Stomach smooth muscle (tissue), 2 donors: ENCODE measurements at regions not wholly inside any gene's neighbourhood (a gene's known extent, or its start where the extent isn't known, plus 50 kb on each side); places are given as distances from the start of the nearest gene placed in this dataset.

Source experiments
- H3K27ac ChIP-seq: one replicate; pipeline ENCODE4 v1.7.0; 2013; ENCODE audit warnings: mild to moderate bottlenecking, low read length, inconsistent platforms
- H3K27me3 ChIP-seq, 2 donors: one replicate each; pipeline ENCODE4 v1.7.0; 2013; ENCODE audit warnings: low read length in 2 of 2; ENCODE audit not compliant: insufficient read depth in 2 of 2, control insufficient read depth in 1 of 2
- H3K36me3 ChIP-seq, 2 donors: one replicate each; pipeline ENCODE4 v1.7.0; 2013; ENCODE audit warnings: low read length in 2 of 2; ENCODE audit not compliant: control insufficient read depth in 2 of 2, insufficient read depth in 2 of 2
- H3K4me1 ChIP-seq: one replicate; pipeline ENCODE4 v1.7.0; 2013; ENCODE audit warnings: low read length; ENCODE audit not compliant: control insufficient read depth, insufficient read depth
- H3K4me3 ChIP-seq, 2 donors: one replicate each; pipeline ENCODE4 v1.7.0; 2013; ENCODE audit warnings: low read length in 2 of 2
- H3K9ac ChIP-seq, 2 donors: one replicate each; pipeline ENCODE4 v1.7.0; 2013; ENCODE audit warnings: low read length in 2 of 2, mild to moderate bottlenecking in 1 of 2
- H3K9me3 ChIP-seq, 2 donors: one replicate each; pipeline ENCODE4 v1.7.0; 2013; ENCODE audit warnings: low read length in 2 of 2; ENCODE audit not compliant: control insufficient read depth in 2 of 2
- donor health status: healthy.
- donor health status: Pancreatic carcinoma.

DNA sequence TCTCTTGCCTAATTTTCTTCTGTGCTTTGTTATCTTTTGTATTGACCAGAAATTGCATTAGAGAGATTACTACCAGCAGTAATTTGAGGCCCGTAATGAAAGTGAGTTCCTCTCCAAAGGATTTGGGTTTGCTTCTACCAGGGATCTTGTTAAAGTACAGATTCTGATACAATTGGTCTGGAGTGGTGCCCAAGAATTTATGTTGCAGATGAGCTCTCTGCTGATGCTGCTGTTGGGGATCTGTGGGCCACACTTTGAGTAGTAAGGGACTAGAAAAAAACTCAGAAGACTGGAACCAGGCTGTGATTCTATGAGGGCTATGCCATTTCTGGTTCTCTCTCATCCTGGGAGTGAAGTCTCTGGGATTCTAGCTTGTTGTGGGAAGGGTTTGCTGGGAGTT lies 192.2 kb downstream of the SEC61B start:
- Histone ChIP-seq H3K4me3 (no peak overlapping the region), H3K27me3 (no peaks in the 10 kb centered on the region), H3K9ac (no peak overlapping the region), H3K27ac (no peak overlapping the region), H3K4me1 (no peaks in the 10 kb centered on the region), H3K9me3 (peaks cover 0 to 4% of the 10 kb centered on the region in 2 donors), H3K36me3 (no peaks in the 10 kb centered on the region)

DNA sequence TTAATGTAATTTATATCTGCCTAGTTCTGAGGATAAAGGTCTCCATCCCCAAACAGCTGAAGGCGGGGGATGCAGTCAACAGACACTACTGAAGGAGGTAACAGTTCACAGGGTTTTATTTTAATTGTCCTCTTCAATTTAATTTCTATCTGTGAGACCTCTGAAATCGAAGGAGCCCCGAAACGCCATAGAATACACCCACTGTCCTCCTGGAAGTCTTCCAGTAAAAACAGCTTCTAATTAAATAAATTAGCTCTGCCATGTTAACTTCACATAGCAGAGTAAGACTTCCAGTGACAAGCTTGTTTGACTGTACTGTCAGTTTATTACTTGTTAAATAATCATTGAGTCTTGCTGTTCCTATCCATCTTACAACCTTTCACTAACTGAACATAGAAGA lies 193.5 kb downstream of the SEC61B start:
- Histone ChIP-seq H3K4me3 (no peak overlapping the region), H3K27ac (no peak overlapping the region), H3K4me1 (no peaks in the 10 kb centered on the region), H3K27me3 (no peaks in the 10 kb centered on the region), H3K9ac (no peak overlapping the region), H3K36me3 (no peaks in the 10 kb centered on the region), H3K9me3 (peaks cover 0 to 4% of the 10 kb centered on the region in 2 donors)

DNA sequence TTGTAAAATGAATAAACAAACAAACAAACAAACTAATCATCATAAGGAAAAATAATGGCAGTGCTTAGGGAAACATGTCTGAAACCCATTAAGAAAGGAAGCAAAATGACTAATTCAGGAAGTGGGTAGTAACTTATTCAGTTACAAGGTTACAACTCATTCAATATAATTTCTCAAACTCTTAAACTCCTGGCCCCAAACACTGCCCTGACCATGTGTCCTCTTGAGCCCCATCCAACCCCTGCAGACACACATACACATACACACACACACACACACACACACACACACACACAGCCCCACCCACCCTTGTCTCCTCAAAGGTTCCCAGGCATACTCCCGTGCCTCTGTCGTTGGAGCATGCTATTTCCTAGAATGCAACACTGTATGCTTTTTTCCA lies 193.9 kb downstream of the SEC61B start:
- H3K9ac ChIP-seq = no peak overlapping the region
- no peak overlapping the region for H3K4me3 ChIP-seq
- H3K4me1 ChIP-seq = no peaks in the 10 kb centered on the region
- no peaks in the 10 kb centered on the region for H3K36me3 ChIP-seq
- peaks cover 0 to 4% of the 10 kb centered on the region in 2 donors for H3K9me3 ChIP-seq
- H3K27me3 ChIP-seq = no peaks in the 10 kb centered on the region
- no peak overlapping the region for H3K27ac ChIP-seq

- Histone ChIP-seq H3K27me3 (no peaks in the 10 kb centered on the region), H3K9me3 (no peaks in the 10 kb centered on the region), H3K4me1 (no peaks in the 10 kb centered on the region), H3K9ac (no peak overlapping the region), H3K27ac (no peak overlapping the region), H3K36me3 (no peaks in the 10 kb centered on the region), H3K4me3 (no peak overlapping the region)
These were observed 197.0 kb downstream of the SEC61B start for GRCh38 chr9:99419070-99419469.

- H3K36me3 ChIP-seq = no peaks in the 10 kb centered on the region
- H3K4me3 ChIP-seq = no peak overlapping the region
- H3K27ac ChIP-seq = no peak overlapping the region
- no peaks in the 10 kb centered on the region for H3K4me1 ChIP-seq
- H3K9ac ChIP-seq = no peak overlapping the region
- no peaks in the 10 kb centered on the region for H3K27me3 ChIP-seq
- no peaks in the 10 kb centered on the region for H3K9me3 ChIP-seq
These were observed 199.3 kb downstream of the SEC61B start for GRCh38 chr9:99421369-99421768.

DNA sequence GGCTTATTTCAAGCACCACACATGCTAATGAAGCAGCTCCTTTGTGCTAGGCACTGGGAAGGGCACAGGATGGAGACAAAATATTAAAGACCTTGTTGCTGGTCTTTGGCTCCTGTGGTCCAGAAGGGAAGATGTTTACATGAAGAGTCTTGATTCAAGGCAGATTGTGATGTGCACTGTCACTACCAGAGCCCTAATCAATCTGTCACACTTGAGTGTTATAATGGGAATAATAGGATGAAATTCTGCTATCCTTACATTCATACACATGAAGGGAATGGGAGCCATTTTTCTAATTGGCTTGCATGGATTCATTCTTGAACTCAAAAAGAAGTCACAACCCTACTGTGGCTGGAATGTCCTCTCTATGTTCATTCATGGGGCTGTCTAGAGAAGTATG lies 203.0 kb downstream of the SEC61B start:
- Histone ChIP-seq H3K9me3 (no peaks in the 10 kb centered on the region), H3K9ac (no peak overlapping the region), H3K27ac (no peak overlapping the region), H3K4me1 (no peaks in the 10 kb centered on the region), H3K27me3 (no peaks in the 10 kb centered on the region), H3K36me3 (no peaks in the 10 kb centered on the region), H3K4me3 (no peak overlapping the region)

DNA sequence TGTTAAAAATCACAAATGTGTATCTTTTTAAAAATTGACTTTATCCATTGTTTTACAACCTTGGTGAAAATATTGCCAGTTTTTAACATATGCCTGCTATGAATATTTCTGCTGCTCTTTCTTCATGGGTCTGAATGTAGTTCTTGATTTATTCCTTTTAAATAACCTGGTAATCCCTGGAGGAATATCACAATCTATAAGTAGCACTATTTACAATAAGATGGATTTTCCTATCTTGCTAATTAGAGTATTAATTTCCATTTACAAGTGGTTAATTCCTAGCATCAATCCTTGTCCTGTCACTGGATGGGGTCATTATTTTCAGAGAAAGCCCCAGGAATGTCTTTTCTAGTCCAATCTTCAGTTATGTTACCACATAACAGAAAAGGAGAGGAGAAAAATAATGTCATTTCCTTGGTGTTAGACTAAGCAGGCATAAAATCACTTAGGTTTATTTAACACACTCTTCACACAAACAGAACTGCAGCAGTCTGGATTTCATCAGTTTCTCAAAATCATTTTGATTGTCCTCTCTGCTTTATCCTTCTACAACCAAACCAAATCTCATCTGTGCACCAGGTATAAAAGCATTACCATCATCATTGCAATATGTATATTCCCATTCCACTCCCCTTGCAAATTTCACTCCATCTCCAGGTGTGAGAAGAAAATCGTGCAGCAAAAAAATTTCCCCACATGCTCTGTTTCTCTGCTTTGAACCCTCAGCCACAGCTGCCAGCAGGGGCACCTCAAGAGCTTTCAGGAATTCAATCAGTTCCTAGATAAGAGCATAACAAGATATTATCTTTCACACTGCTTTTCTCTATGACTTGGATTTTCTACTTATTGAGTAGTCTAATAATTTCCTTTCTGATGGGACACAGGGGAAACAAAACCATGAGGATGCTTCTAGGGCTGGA lies 204.1 kb downstream of the SEC61B start:
- Histone ChIP-seq H3K4me1 (no peaks in the 10 kb centered on the region), H3K27me3 (no peaks in the 10 kb centered on the region), H3K9me3 (no peaks in the 10 kb centered on the region), H3K27ac (no peak overlapping the region), H3K36me3 (no peaks in the 10 kb centered on the region), H3K9ac (no peak overlapping the region), H3K4me3 (no peak overlapping the region)

- H3K27me3 ChIP-seq = no peaks in the 10 kb centered on the region
- H3K9ac ChIP-seq = no peak overlapping the region
- no peak overlapping the region for H3K4me3 ChIP-seq
- no peaks in the 10 kb centered on the region for H3K9me3 ChIP-seq
- H3K4me1 ChIP-seq = no peaks in the 10 kb centered on the region
- no peaks in the 10 kb centered on the region for H3K36me3 ChIP-seq
- no peak overlapping the region for H3K27ac ChIP-seq
These were observed 205.2 kb downstream of the SEC61B start for GRCh38 chr9:99427260-99427659.

DNA sequence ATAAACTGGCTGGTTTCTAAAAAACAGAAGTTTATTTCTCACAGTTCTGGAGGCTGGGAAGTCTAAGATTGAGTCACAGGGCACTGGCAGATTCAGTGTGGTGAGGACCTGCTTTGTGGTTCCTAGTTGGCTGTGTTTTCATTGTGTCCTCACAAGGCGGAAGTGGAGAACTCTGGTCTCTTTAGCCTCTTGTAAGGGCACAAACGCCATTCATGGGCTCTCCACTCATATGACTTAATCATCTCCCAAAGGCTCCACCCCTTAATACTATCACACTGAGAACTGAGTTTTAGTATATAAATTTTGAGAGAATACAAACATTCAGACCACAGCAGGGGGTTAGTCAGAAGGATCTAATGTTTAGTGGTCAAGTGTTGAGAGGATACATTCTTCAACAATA lies 208.2 kb downstream of the SEC61B start:
- Histone ChIP-seq H3K9ac (no peak overlapping the region), H3K4me1 (no peaks in the 10 kb centered on the region), H3K9me3 (no peaks in the 10 kb centered on the region), H3K27ac (no peak overlapping the region), H3K36me3 (no peaks in the 10 kb centered on the region), H3K27me3 (no peaks in the 10 kb centered on the region), H3K4me3 (no peak overlapping the region)

DNA sequence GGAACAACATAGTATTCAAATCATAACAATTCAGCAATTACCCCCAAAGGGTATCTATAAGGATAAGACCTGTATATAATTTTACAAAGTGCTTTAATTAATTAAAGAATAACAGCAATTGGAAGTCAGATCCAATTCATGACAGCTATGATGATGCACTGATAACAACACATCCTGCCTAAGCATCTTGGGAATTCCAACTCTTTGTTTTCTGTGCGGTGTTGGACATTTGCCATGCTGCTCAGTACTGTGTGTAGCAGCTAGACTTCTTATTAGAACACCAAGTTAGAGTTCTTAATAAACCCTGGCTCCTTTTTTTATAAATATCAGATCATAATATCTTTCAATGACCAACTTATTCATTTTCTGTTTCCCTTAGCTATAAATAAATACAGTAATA lies 209.0 kb downstream of the SEC61B start:
- Histone ChIP-seq H3K27me3 (no peaks in the 10 kb centered on the region), H3K9ac (no peak overlapping the region), H3K27ac (no peak overlapping the region), H3K4me3 (no peak overlapping the region), H3K36me3 (no peaks in the 10 kb centered on the region), H3K9me3 (no peaks in the 10 kb centered on the region), H3K4me1 (no peaks in the 10 kb centered on the region)

DNA sequence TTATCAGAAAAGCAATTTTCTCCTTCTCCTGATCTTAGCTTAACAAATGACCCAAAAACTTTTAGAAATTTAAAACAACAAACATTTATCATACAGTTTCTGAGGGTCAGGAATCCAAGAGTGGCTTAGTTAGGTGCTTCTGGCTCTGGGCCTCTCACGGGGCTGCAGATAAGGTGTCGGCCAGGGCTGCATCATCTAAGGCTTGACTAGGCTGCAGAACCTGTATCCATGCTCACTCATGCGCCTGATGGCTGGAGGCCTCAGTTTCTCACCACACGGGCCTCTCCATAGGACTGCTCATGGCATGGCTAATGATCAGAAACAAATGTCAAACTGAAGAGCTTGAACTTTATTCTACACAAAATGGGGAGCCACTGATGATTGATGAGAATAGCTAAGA lies 210.0 kb downstream of the SEC61B start:
- H3K4me1 ChIP-seq = no peaks in the 10 kb centered on the region
- no peak overlapping the region for H3K4me3 ChIP-seq
- no peaks in the 10 kb centered on the region for H3K27me3 ChIP-seq
- no peak overlapping the region for H3K27ac ChIP-seq
- H3K9me3 ChIP-seq = no peaks in the 10 kb centered on the region
- no peaks in the 10 kb centered on the region for H3K36me3 ChIP-seq
- no peak overlapping the region for H3K9ac ChIP-seq
